ENCODE measurements at regions not wholly inside any gene's neighbourhood (a gene's known extent, or its start where the extent isn't known, plus 50 kb on each side); places are given as distances from the start of the nearest gene placed in this dataset.

DNA sequence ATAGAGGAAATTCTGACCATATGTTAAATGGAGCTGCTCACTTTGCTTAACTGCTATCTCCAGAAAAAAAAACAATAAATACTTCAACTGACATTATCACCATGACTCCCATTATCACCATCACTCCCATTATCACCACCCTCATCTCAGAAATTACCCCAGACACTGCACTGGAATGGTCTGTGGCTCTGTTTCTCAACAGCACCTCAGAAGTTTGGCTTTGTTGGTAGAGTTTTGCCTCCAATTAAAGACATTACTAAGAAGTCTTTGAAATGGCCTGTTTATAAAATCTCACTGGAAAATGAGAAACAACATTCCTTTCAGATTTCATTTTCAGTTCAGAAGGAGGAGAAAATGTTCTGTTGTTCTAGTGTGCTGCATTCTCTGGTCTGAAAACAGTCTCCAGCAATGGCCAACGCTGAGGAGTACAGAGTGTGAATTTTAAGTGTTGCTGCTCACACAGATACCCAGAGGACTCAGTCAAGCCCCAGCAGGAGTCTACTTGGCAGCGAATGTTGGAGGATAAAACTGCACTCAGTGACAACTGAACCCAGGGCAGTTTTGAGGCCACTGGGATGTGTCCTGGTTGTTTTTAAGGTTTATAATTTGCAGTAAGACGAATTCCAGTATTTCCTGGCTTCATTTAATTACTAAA is 364.5 kb upstream of the CDH2 start:
- DNase-seq (ENCODE audit: insufficient read length, low spot score) (no peak), FAIRE-seq (no peak)
- TF ChIP-seq, protein P1, sequence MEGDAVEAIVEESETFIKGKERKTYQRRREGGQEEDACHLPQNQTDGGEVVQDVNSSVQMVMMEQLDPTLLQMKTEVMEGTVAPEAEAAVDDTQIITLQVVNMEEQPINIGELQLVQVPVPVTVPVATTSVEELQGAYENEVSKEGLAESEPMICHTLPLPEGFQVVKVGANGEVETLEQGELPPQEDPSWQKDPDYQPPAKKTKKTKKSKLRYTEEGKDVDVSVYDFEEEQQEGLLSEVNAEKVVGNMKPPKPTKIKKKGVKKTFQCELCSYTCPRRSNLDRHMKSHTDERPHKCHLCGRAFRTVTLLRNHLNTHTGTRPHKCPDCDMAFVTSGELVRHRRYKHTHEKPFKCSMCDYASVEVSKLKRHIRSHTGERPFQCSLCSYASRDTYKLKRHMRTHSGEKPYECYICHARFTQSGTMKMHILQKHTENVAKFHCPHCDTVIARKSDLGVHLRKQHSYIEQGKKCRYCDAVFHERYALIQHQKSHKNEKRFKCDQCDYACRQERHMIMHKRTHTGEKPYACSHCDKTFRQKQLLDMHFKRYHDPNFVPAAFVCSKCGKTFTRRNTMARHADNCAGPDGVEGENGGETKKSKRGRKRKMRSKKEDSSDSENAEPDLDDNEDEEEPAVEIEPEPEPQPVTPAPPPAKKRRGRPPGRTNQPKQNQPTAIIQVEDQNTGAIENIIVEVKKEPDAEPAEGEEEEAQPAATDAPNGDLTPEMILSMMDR (IDR thresholded peaks at IDR 0.05; ENCODE audit: insufficient read depth, missing control alignments), result no peak

DNA sequence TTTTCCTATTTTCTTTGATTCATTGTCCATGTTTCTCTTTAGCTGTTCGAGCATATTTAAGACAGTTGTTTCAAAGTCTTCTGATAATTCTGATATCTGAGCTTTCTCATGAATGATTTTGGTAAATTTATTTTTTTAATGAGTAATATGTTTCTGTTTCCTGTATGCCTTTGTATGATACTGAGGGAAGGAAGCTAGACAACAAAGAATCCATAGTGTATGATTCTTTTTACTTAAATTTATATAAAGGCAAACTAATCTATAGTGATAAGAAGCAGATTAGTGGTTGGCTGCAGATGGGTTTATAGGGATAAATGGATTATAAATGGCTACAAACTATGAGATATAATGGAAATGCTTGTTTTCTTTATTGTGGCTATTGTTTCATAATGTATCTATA is 352.7 kb upstream of the CDH2 start:
- peak; percentile 79 for FAIRE-seq
- TF ChIP-seq, protein P1 (IDR thresholded peaks at IDR 0.05; ENCODE audit: insufficient read depth, missing control alignments), result no peak
- no peak for DNase-seq (ENCODE audit: insufficient read length, low spot score)

DNA sequence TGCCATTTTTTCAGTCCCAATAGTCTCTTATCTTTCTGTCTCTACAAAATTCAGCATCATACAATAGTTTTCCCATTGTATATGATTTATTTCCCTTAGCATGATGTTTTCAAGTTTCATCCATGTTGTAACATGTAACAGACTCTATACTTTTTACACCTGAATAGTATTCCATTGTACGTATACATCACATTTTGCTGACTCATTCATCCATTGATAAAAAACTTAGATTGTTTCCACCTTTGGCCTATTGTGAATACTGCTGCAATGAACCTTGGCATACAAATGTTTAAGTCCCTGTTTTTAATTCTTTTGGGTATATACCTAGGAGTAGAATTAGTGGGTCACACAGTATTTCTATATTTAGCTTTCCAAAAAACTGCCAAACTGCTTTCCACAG is 349.3 kb upstream of the CDH2 start:
- DNase-seq (ENCODE audit: insufficient read length, low spot score), result no peak
- TF ChIP-seq, protein P1 (IDR thresholded peaks at IDR 0.05; ENCODE audit: insufficient read depth, missing control alignments), result no peak
- peak; percentile 79 for FAIRE-seq

DNA sequence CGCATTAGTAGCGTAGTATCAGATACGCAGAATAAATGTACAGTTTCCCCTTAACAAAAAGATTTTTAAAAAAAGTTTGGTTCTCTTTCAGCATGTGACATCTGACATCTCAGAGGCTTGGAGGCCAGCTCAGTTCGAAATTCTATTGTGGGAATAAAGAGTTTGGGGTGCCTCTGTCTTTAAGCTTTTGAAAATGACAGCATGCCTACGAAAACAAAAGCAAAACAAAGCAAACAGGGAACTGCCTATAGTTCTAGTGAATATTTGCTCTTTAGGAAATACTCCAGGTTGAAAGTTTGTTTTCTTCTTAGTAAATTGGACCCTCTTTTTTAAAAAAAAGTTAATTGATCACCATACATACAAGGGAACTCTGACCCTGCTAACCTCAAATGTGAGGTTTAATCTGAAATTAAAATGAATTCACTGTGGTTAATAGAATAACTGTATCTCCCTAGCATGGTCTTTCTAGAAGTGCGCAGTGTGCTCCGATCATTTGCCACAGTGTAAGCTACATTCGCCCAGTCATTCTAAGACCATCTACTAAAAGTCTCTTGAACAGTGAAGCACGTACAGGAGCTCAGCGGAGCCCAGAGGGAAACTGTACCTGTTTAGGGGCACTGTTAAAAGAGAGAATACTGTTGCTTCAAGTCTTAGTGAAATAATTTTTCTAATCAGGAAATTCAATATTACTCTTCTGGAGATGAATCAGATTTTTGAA is 347.0 kb upstream of the CDH2 start:
- FAIRE-seq (no peak), DNase-seq (ENCODE audit: insufficient read length, low spot score) (no peak)
- TF ChIP-seq, protein P1 (IDR thresholded peaks at IDR 0.05; ENCODE audit: insufficient read depth, missing control alignments), result no peak

DNA sequence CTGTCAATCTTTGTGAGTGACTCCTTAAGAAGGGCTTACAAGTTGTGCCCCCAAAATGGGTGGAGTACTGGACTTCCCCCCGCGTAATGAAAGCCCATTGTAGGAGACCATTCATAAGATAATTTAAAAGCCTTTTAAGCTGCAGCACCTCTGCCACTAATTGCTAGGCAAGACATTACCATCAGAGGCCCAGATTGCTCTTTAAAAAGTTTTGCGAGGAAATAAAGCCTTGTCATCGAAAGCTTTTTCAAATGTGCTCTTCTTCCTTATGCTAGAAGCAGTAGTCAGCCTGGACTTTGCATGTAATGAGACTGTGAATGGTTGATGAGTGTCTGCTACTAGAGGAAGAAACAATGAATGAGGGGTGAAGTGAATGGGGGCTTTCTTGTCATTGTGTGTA is 345.3 kb upstream of the CDH2 start:
- DNase-seq (ENCODE audit: insufficient read length, low spot score) (no peak), FAIRE-seq (peak; percentile 53)
- TF ChIP-seq, protein P1 (IDR thresholded peaks at IDR 0.05; ENCODE audit: insufficient read depth, missing control alignments), result no peak

DNA sequence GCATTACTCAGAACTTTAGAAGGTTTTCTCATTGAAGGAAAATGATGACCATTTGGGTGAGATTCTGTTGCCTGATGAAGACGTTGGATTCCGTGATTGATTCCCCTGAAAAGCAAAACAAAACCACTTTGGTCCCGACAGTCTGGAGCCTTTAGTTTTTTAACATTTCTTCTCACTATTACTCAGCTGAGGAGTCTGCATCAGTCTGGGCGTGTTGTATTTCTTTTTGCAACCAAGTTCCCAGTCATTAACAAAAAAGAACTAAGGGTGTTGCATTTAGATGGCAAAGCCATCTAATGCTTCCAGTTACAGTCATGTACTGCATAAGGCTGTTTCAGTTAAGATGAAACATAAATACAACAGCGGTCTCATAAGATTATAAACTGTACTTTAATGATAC is 343.1 kb upstream of the CDH2 start:
- TF ChIP-seq, protein P1 (IDR thresholded peaks at IDR 0.05; ENCODE audit: insufficient read depth, missing control alignments), result no peak
- FAIRE-seq (no peak), DNase-seq (ENCODE audit: insufficient read length, low spot score) (no peak)

DNA sequence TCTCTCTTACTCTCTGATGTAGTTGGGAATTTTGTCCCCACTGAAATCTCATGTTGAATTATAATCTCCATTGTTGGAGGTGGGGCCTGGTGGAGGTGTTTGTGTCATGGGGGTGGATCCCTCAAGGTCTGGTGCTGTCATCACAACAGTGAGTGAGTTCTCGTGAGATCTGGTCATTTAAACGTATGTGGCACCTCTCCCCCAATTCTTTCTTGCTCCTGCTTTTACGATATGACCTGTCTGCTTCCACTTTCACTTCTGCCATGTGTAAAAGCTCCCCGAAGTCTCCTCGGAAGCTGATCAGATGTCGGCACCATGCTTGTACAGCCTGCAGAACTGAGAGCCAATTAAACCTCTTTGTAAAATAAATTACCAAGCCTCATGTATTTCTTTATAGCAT is 337.8 kb upstream of the CDH2 start:
- TF ChIP-seq, protein P1 (IDR thresholded peaks at IDR 0.05; ENCODE audit: insufficient read depth, missing control alignments), result no peak
- DNase-seq (ENCODE audit: insufficient read length, low spot score) (no peak), FAIRE-seq (no peak)

Data from D721Med (cell line).